K562 (cell line): ENCODE measurements at regions not wholly inside any gene's neighbourhood (a gene's known extent, or its start where the extent isn't known, plus 50 kb on each side); places are given as distances from the start of the nearest gene placed in this dataset.

Source experiments
- ATAC-seq: fragments of 200-7000 bp; cut with Tn5 transposase; 3 replicates; pipeline ENCODE4 v1.9.1; 2020; ENCODE audit warnings: moderate library complexity
- BruUV-seq: library from RNA; stranded (reverse); fragments of 400-500 nt; replicated peaks from 2 replicates; lab custom pipeline; 2021; lab: Mats Ljungman, UMichigan
- CTCF ChIA-PET: fragments of 300-600 bp; formaldehyde crosslinking; extraction: SDS; loops from one replicate; lab custom pipeline; 2021; ENCODE audit warnings: low intra/inter-chr PET ratio; lab: Yijun Ruan, JAX
- POLR2A ChIA-PET: fragments of 300-600, 350-650 bp; sonication (Branson Sonifier 250); formaldehyde crosslinking; extraction: SDS; loops from one replicate; lab custom pipeline; 2021; ENCODE audit warnings: antibody characterized with exemption, inconsistent platforms; lab: Yijun Ruan, JAX
- DNase-seq, 4 experiments: peaks; one replicate each; pipeline versions ENCODE4 v3.0.0 to v3.0.0-alpha.2; 2011 to 2018; ENCODE audit warnings: low spot score in 3 of 4, mixed read lengths in 3 of 4; ENCODE audit errors: extremely low read depth in 1 of 4
- FAIRE-seq: peaks from 2 replicates; lab custom pipeline; 2011; peaks lifted over from hg19 to GRCh38; lab: Jason Lieb, UNC
- H2AFZ ChIP-seq: 2 replicates; pipeline ENCODE4 v1.6.0; 2011; ENCODE audit warnings: low read depth, low read length, control low read depth, inconsistent platforms
- H3K27ac ChIP-seq: fragments of 200-600 bp; 3 replicates; pipeline ENCODE4 v1.8.0; 2011; ENCODE audit warnings: low read depth, mild to moderate bottlenecking, control low read depth, inconsistent platforms, low read length, moderate library complexity, mixed read lengths; ENCODE audit errors: extremely low read depth
- H3K27me3 ChIP-seq, 2 experiments: fragments of 300-600 bp in 1 of 2; 2 replicates in 1 of 2; 3 replicates in 1 of 2; pipeline versions ENCODE4 v1.6.0 to v1.8.0; 2011; ENCODE audit warnings: inconsistent platforms in 2 of 2, low read length in 2 of 2, mild to moderate bottlenecking in 1 of 2, mixed read lengths in 1 of 2, moderate library complexity in 1 of 2; ENCODE audit not compliant: control insufficient read depth in 2 of 2, insufficient read depth in 2 of 2
- H3K36me3 ChIP-seq: fragments of 300-600 bp; 3 replicates; pipeline ENCODE4 v1.8.0; 2011; ENCODE audit warnings: mild to moderate bottlenecking, low read length, inconsistent platforms; ENCODE audit not compliant: control insufficient read depth, insufficient read depth
- H3K4me1 ChIP-seq, 2 experiments: fragments of 200-600 bp in 1 of 2; replicated peaks in 1 of 2; 2 replicates in 1 of 2; 3 replicates in 1 of 2; pipeline versions ENCODE4 v1.5.1 to v1.8.0; 2011; ENCODE audit warnings: inconsistent platforms in 2 of 2, low read length in 2 of 2, mild to moderate bottlenecking in 1 of 2, mixed read lengths in 1 of 2, moderate library complexity in 1 of 2; ENCODE audit not compliant: control insufficient read depth in 2 of 2, insufficient read depth in 2 of 2
- H3K4me2 ChIP-seq: 2 replicates; pipeline ENCODE4 v1.6.1; 2011; ENCODE audit warnings: low read length, control low read depth, inconsistent platforms, mixed read lengths; ENCODE audit not compliant: insufficient read depth
- H3K4me3 ChIP-seq: fragments of 200-600 bp; sonication (generic), shearing (Covaris generic); 2 replicates; pipeline ENCODE4 v1.5.1; 2016; ENCODE audit warnings: control low read depth, inconsistent platforms
- H3K79me2 ChIP-seq: fragments of 200-600 bp; 3 replicates; pipeline ENCODE4 v1.8.0; 2011; ENCODE audit warnings: low read length, inconsistent platforms; ENCODE audit not compliant: control insufficient read depth, insufficient read depth
- H3K9ac ChIP-seq, 2 experiments: 2 replicates each; pipeline versions ENCODE4 v1.6.0 to v1.6.1; 2011; ENCODE audit warnings: low read depth in 2 of 2, low read length in 2 of 2, control low read depth in 1 of 2, inconsistent platforms in 1 of 2, mild to moderate bottlenecking in 1 of 2, mixed read lengths in 1 of 2; ENCODE audit not compliant: insufficient read depth in 1 of 2
- H3K9me1 ChIP-seq: one replicate; pipeline ENCODE4 v1.6.0; 2011; ENCODE audit warnings: inconsistent platforms, mild to moderate bottlenecking, low read length, moderate library complexity; ENCODE audit not compliant: control insufficient read depth, insufficient read depth
- H3K9me3 ChIP-seq: replicated peaks from 2 replicates; pipeline ENCODE4 v1.5.1; 2011; ENCODE audit warnings: low read depth, low read length, inconsistent platforms; ENCODE audit not compliant: control insufficient read depth, insufficient read depth
- H4K20me1 ChIP-seq: replicated peaks from 2 replicates; pipeline ENCODE4 v1.6.1; 2011; ENCODE audit warnings: low read length, inconsistent platforms, mixed read lengths; ENCODE audit not compliant: control insufficient read depth, insufficient read depth
- GTF2A2 ChIP-seq: IDR thresholded peaks from 2 replicates; pipeline ENCODE4 v1.6.1; 2016; ENCODE audit warnings: mild to moderate bottlenecking, missing genetic modification characterization, missing compliant biosample characterization
- MEF2D ChIP-seq: conservative IDR thresholded peaks from 2 replicates; pipeline ENCODE4 v1.6.1; 2016; ENCODE audit warnings: low read depth, missing genetic modification characterization, missing compliant biosample characterization
- POLR2B ChIP-seq: fragments of 450-650 bp; IDR thresholded peaks from 2 replicates; pipeline ENCODE4 v1.6.1; 2018; ENCODE audit warnings: low read depth; ENCODE audit not compliant: partially characterized antibody
- SMAD3 ChIP-seq: fragments of 450-650 bp; formaldehyde crosslinking; conservative IDR thresholded peaks from 2 replicates; pipeline ENCODE4 v1.4.0; 2020; ENCODE audit warnings: mild to moderate bottlenecking
- SPI1 ChIP-seq: IDR thresholded peaks from 2 replicates; pipeline ENCODE4 v1.6.1; 2011; ENCODE audit warnings: low read depth, low read length, control low read depth, borderline replicate concordance
- SRSF1 ChIP-seq: fragments of 200-400 bp; formaldehyde crosslinking; IDR thresholded peaks from 2 replicates; pipeline ENCODE4 v1.6.1; 2017; ENCODE audit warnings: mild to moderate bottlenecking, low read depth, low read length, moderate library complexity
- SRSF3 ChIP-seq: fragments of 200-400 bp; formaldehyde crosslinking; IDR thresholded peaks from 2 replicates; pipeline ENCODE4 v1.6.1; 2016; ENCODE audit warnings: mild to moderate bottlenecking, low read length, moderate library complexity; ENCODE audit not compliant: insufficient read depth
- ZNF79 ChIP-seq: fragments of 250-450 bp; sonication (Bioruptor Pico); IDR thresholded peaks from 2 replicates; pipeline ENCODE4 v1.4.0; 2020; ENCODE audit warnings: low read depth, mild to moderate bottlenecking, moderate library complexity
- in situ Hi-C: fragments of 300-500 bp; cut with MboI; formaldehyde crosslinking; loops from 4 replicates; pipeline ENCODE4 v1.15.0; 2018; ENCODE audit warnings: inconsistent platforms, mixed read lengths
- intact Hi-C: fragments of 100-400 bp; cut with micrococcal nuclease; formaldehyde crosslinking; loops from 2 replicates; pipeline ENCODE4 v1.14.2; 2022
- TF ChIP-seq, protein P1 (sequence below): fragments of 450-650 bp; formaldehyde crosslinking; IDR thresholded peaks from 2 replicates; pipeline ENCODE4 v1.4.0; 2022; ENCODE audit warnings: missing genetic modification characterization

DNA sequence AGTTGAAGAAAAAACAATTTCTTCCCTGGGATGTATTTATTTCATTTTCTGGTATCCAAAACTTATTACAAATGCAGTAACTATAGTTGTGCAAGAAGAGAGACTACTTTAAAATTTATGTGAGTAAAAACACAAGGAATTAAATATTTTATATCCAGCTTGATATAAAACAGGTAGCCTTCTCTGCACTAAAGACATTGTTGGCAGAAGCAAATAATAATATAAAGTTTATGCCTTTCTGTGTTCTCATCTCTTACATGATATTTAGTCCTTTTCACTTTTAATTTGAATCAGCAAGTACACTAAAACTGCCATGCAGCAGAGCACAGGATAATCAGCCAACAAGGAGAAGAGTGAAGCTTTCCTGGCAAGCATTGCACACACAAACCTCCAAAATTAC lies 352.7 kb downstream of the ARL6IP6 start:
- FAIRE-seq (no peak), ATAC-seq (no peak), DNase-seq (no peak)
- H3K9ac ChIP-seq, result no peak overlapping the region
- no peaks in the 10 kb centered on the region for H3K9me3 ChIP-seq
- no peaks in the 10 kb centered on the region for H4K20me1 ChIP-seq
- H3K36me3 ChIP-seq, result no peaks in the 10 kb centered on the region
- in situ Hi-C loops (no loop called here), intact Hi-C loops (no loop called here)
- no peaks in the 10 kb centered on the region for H3K9me1 ChIP-seq
- TF ChIP-seq GTF2A2, result no peak
- no peak for TF ChIP-seq SRSF1
- TF ChIP-seq ZNF79, result no peak
- TF ChIP-seq SMAD3, result no peak
- no peak for TF ChIP-seq SPI1
- no peak for TF ChIP-seq MEF2D (tag)
- TF ChIP-seq, protein P1, sequence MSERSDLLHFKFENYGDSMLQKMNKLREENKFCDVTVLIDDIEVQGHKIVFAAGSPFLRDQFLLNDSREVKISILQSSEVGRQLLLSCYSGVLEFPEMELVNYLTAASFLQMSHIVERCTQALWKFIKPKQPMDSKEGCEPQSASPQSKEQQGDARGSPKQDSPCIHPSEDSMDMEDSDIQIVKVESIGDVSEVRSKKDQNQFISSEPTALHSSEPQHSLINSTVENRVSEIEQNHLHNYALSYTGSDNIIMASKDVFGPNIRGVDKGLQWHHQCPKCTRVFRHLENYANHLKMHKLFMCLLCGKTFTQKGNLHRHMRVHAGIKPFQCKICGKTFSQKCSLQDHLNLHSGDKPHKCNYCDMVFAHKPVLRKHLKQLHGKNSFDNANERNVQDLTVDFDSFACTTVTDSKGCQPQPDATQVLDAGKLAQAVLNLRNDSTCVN (CRISPR knock-in tag), result no peak
- no peak for TF ChIP-seq SRSF3
- TF ChIP-seq POLR2B, result no peak
- H3K27me3 ChIP-seq, result no peaks in the 10 kb centered on the region
- no peaks in the 10 kb centered on the region for H3K79me2 ChIP-seq
- ChIA-PET CTCF (no interaction called here), POLR2A (no interaction called here)
- H3K4me2 ChIP-seq, result no peak overlapping the region
- no peaks in the 10 kb centered on the region for H3K4me1 ChIP-seq
- H3K4me3 ChIP-seq, result no peak overlapping the region
- no TSS peak for BruUV-seq
- H3K27ac ChIP-seq, result no peak overlapping the region
- H2AFZ ChIP-seq, result no peak overlapping the region
